ENCODE measurements at regions not wholly inside any gene's neighbourhood (a gene's known extent, or its start where the extent isn't known, plus 50 kb on each side); places are given as distances from the start of the nearest gene placed in this dataset.
A peak's percentile ranks its signal among the peaks of the same experiment; 100 is the strongest.

DNA sequence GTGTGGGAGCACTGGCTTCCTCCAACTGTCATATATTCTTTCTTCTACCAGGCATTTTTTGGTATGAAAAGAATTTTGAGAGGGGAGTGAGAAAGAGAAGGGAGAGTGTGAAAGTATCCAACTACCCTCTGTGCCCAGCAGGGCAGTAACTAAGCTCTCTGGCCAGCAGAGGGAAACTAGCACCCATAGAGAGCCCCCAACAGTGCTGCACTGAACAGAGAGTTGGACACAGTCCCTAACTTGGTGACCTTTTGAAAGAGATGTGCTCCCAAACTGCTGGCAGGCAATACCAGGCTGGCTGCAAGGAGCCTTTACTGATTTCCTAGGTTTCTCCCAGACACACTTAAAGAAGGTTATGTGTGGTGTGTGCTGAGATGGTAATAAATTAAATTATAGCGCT is 118.8 kb upstream of the PBX1 start:
- TF ChIP-seq, protein P1, sequence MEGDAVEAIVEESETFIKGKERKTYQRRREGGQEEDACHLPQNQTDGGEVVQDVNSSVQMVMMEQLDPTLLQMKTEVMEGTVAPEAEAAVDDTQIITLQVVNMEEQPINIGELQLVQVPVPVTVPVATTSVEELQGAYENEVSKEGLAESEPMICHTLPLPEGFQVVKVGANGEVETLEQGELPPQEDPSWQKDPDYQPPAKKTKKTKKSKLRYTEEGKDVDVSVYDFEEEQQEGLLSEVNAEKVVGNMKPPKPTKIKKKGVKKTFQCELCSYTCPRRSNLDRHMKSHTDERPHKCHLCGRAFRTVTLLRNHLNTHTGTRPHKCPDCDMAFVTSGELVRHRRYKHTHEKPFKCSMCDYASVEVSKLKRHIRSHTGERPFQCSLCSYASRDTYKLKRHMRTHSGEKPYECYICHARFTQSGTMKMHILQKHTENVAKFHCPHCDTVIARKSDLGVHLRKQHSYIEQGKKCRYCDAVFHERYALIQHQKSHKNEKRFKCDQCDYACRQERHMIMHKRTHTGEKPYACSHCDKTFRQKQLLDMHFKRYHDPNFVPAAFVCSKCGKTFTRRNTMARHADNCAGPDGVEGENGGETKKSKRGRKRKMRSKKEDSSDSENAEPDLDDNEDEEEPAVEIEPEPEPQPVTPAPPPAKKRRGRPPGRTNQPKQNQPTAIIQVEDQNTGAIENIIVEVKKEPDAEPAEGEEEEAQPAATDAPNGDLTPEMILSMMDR (IDR thresholded peaks at IDR 0.05) = peak; percentile 50
- peak; percentile 48 for TF ChIP-seq SMC3 (IDR thresholded peaks at IDR 0.05; ENCODE audit: low read depth, low read length)
- no peak for TF ChIP-seq FOXJ3 (CRISPR knock-in tag; IDR thresholded peaks at IDR 0.05)
- no peak for TF ChIP-seq NRF1 (IDR thresholded peaks at IDR 0.05; ENCODE audit: low read depth, low read length)
- TF ChIP-seq GABPA (IDR thresholded peaks at IDR 0.05; ENCODE audit: low read depth) = no peak
- TF ChIP-seq POLR2AphosphoS5 (IDR thresholded peaks at IDR 0.05; ENCODE audit: low read depth, low read length) = no peak
- no peak for TF ChIP-seq EZH2phosphoT487 (IDR thresholded peaks at IDR 0.05; ENCODE audit: borderline replicate concordance, low read depth)

Measured in SK-N-SH (cell line).